ENCODE measurements at regions not wholly inside any gene's neighbourhood (a gene's known extent, or its start where the extent isn't known, plus 50 kb on each side); places are given as distances from the start of the nearest gene placed in this dataset.
"Not testable (repeated sequence)": the region's sequence is repeated elsewhere in the genome, so short reads cannot be mapped to it uniquely, and the experiment has no call there.

DNA sequence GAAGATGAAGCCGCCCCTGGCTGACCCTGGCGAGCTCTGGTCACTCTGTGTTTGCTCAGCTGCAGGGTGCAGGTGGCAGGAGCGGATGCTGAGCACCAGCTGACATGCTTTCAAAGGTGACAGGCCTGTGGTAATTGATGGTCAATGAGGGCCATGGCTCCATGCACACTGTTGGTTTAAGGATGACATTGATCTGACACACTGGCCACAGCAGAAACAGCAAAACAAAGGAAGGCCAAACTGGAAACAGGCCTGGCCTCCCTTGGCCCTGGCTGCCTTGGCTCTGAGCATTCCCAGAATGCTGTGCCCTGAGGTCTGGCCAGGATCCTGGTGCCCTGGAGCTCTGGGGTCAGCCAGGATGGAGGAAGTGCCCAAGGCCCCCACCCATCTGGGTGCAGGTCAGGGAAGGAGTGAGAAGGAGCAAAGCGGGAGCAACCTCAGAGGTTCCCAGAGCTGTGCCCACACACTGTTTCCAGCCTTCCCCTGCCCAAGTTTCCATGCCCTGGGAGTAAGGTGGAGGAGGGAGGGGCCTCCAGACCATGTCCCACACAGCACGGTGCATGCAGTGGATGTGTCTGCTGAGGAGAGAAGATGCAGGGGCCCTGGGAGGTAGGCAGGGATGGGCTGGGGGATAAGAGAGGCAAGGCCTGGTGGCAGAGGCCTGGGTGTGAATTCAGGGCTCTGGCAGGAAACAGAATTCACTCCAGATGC lies 302.2 kb downstream of the RPS24 start:
- DNase-seq (ENCODE audit: extremely low read depth in 1 of 2, low read depth in 1 of 2), result no peak

DNA sequence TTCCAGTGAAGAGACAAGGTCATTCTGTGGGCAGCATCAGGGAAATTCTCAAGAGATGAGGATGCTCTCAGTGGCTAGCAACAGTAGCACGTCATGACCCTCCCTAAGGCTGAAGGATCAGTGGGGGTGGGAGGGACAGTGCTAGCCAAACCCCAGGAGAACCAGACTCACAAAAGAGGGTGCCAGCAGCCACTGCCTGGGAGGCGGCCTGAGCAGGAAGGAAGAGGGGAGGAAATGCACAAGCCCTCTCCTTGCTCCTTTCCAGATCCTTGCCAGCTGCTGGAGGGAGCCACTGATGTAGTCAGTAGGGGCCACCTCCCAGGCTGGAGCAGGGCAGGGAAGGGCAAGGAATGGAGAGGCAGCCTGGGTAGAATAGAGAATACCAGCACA lies 302.7 kb downstream of the RPS24 start:
- no peak for DNase-seq (ENCODE audit: extremely low read depth in 1 of 2, low read depth in 1 of 2)

DNA sequence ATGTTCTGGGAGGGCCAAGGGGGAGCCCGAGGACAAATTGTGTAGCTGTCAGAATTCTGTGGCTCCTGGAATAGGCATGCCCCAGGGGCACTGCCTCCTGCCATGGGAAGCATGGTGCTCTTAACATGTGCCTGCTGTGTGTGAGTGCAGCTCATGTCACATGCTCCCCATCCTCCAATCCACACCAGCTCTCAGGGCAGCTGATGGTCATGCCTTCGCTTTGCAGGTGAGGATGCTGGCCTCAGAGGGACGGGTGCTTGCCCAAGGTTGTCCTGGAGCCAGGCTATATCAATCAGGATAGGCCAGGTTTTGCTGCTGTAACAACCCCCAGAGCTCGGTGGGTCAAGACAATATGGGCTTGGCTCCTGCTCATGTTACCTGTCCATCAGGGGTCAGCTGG lies 303.4 kb downstream of the RPS24 start:
- no peak for DNase-seq (ENCODE audit: extremely low read depth in 1 of 2, low read depth in 1 of 2)

DNA sequence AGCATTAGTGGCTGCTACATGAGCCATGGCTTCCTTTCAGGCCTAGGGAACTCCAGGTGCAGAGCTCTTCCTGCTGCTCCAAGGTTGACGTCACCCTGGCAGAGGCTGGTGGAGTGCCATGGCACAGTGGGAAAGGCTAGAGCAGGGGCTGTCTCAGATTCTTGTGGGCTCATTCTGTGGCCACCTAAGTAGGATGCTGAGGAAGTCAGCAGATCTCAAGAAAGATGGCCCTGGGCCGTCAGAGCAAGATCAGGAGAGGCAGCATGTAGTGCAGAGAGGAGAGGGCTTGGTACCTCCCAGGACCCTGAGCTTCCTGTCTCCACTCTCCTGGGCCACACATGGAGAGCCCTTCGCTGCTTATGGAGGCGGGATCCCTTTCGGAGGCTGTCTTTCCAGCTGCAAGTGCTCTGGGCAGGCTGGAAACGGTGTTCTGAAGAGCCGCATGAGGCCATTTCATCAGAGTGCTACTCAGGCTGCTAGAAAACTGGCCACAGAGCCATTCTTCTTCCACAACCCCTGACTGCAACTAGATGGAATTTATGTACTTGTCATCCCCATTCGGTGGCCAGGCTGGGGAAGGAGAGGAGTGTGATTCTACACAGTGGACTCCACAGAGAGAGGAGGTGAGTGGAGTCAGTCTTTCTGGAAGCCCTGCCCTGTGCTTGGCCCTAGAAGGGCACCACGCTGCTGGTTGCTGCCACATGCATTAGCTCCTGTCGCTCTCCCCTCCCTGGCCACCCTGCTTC lies 304.2 kb downstream of the RPS24 start:
- no peak for DNase-seq (ENCODE audit: extremely low read depth in 1 of 2, low read depth in 1 of 2)

DNA sequence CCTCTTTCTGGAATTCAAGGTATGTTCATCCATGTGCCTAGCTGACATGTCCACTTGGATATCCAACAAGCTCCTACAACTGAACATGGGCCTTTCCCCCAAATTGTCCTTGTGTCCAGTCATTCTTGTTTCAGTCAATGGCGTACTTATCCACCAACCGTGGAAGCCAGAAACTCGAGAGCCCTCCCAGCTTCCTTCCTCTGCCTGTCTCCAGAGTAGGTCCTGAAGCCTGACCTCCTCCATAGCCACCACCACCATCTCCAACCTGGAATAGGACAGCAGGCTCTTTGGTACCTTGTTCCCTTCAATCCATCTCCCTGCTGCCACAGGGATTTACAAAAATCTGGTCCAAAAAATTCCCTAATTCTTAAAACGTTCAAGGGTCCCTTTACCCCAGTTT lies 305.1 kb downstream of the RPS24 start:
- DNase-seq (ENCODE audit: extremely low read depth in 1 of 2, low read depth in 1 of 2), result no peak

DNA sequence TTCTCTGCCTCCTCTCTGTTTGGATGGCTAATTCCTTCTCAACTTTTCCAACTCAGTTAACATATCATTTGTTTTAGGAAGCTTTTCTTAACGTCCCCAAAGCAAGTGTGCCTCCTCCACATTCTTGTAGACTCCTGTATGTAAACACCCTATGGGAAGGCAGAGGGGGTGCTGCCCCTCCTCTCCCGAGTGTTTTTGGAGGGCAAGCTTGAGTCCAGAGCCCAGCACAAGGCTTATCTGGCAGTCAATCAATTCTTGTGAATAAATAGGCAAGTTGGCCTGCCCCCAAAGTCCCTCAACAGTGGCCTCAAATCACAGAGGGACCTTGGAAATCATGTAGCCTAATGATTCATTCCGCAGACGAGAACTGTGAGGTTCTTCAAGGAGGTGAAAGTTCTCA lies 305.6 kb downstream of the RPS24 start:
- no peak for DNase-seq (ENCODE audit: extremely low read depth in 1 of 2, low read depth in 1 of 2)

DNA sequence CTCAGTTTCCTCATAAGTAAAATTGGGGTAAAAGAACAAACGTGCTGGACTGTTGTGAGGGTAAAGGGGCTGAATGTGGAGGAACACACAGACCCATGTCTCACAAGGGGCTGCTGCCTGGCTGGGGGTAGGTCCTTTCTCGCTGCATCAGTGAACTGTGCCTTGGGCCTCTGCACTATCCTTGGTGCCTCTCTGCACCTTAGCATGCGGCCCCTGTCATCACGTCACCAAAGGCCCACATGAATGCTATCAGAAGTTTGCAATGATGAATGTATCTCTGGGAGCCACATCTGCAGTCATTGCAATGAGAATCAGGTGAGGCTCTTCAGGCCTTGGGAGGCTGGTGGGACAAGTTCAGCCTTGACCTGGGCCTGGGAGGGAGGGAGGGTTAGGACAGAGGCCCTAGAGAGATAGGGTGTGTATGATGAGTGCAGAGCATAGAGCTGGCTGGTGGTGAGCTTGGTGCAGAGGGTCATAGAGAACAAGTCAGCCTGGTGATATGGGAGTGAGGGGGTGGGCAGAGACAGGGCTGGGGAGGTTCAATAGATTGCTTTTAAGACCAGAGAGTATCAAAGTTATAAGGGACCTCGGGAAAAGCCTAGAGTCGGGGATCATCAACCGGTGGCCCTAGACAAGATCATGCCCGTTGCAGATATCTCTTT lies 308.4 kb downstream of the RPS24 start:
- DNase-seq (ENCODE audit: extremely low read depth in 1 of 2, low read depth in 1 of 2), result no peak

DNA sequence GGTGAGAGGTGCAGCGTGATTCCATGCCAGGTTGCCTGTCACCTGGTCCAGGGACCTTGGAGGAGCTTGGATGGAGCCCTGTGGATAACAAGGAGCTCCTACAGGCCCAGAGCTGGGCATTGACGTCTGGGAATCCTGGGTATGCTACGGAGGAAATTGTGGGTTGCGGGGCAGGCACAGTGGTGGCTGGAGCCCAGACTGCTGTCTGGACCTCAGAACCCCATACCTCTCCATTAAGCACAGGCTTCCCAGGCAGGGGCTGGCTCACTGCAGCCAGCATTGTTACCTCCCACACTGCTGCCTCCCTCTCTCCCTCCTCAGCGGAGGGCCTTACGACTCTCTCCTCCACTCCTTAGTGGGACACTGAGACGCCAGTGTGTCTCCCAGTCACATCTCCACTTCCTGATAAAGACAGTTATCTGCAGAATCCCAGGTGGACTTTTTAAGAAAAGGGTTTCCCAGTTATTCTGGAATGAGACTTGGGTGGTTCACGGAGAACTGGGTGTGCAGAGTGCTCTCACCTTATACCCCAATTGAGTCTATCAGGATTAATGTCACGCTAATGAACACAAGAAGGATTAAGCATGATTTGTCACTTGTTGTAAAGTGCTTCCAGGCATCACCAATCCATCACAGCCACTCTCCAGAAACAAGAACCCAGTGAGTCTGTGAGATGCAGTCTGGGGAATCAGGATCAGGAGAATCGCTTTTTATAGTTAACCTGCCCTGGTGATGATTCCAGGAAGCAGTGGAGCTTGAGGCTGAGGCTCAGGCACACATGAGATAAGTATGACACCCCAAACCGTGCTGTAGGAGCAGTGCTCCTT lies 309.4 kb downstream of the RPS24 start:
- DNase-seq (ENCODE audit: extremely low read depth in 1 of 2, low read depth in 1 of 2), result no peak

DNA sequence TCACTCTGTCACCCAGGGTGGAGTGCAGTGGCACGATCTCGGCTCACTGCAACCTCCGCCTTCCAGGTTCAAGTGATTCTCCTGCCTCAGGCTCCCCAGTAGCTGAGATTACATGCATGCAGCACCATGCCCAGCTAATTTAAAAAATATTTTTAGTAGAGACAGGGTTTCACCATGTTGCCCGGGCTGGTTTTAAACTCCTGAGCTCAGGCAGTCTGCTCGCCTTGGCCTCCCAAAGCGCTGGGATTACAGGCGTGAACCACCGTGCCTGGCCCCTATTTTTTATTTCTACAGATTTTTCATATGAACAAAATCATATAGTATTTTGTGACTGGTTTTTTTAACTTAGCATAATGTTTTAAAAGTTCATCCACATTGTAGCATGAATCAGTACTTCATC lies 310.6 kb downstream of the RPS24 start:
- not testable (repeated sequence) for DNase-seq (ENCODE audit: extremely low read depth in 1 of 2, low read depth in 1 of 2)

DNA sequence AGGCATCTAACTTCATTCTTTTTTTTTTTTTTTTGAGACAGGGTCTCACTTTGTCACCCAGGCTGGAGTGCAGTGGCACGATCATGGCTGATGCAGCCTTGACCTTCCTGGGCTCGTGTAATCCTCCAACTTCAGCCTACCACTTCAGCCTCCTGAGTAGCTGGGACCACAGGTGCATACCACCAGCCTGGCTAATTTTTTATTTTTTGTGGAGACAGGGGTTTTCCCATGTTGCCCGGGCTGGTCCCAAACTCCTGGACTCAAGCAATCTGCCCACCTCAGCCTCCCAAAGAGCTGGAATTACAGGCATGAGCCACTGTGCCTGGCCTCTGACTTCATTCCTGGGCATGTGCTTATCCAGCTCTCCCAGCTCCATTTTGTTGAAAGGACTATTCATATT lies 311.9 kb downstream of the RPS24 start:
- not testable (repeated sequence) for DNase-seq (ENCODE audit: extremely low read depth in 1 of 2, low read depth in 1 of 2)

DNA sequence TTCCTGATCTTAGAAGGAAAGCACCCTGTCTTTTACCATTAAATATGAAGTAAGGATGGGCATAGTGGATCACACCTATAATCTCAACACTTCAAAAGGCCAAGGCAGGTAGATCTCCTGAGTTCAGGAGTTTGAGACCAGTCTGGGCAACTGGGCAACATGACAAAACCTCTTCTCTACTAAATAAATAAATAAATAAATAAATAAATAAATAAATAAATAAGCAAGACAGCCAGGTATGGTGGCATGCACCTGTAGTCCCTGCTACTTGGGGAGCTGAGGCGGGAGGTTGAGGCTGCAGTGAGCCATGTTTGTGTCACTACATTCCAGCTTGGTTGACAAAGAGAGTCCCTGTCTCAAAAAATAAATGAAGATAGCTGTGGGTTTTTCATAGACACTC lies 313.1 kb downstream of the RPS24 start:
- no peak for DNase-seq (ENCODE audit: extremely low read depth in 1 of 2, low read depth in 1 of 2)

DNA sequence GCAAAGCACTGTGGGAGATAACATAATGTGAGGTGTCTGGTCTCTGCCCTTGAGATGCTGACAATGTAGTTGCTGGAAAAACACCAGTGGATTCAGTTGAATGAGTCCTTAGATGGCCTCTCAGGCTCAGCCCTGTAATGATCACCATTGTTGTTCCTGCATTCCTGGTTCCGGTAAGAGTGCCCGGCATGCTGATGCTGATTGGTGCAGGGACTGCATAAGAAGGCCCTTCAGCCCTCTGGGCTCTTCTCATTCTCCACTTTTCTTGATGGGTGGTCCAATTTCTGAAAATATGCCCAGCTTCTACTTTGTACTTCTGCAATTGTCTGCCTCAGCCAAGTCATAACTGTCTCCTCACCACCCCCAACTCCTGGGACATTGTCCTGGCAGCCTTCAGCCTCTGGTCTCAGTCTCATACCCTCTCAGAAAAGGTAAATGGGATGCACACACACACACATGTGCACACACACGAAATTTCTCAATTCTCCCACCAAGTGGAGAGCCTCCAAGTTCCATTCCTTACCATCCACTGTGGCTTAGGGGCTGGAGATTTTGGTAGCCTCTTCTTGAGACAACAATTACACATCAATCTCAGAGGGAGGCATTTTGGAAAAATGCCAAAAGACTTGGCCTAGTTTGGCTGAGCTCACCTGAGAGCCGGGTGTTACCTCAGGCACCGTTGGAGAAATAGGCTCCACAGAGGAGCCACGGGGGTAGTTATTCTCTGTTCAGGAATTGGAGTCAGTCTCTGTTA lies 314.9 kb downstream of the RPS24 start:
- no peak for DNase-seq (ENCODE audit: extremely low read depth in 1 of 2, low read depth in 1 of 2)

DNA sequence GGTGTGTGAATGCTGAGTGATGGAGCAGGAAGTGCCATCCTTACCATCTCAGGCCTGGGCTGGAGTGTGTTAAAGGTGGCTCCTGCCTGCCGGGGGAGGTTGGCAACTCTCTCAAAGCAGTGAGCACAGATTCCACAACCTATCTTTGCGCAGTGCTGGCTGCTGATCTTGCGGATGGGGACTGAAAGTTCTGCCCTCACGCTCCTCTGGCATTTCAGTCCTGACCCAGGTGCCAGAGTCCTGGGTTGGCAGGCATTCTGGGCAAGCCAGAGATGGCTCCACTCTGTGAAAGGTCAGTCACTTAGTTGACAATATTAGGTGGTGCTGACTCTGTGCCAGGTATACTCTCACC lies 315.5 kb downstream of the RPS24 start:
- DNase-seq (ENCODE audit: extremely low read depth in 1 of 2, low read depth in 1 of 2), result no peak

DNA sequence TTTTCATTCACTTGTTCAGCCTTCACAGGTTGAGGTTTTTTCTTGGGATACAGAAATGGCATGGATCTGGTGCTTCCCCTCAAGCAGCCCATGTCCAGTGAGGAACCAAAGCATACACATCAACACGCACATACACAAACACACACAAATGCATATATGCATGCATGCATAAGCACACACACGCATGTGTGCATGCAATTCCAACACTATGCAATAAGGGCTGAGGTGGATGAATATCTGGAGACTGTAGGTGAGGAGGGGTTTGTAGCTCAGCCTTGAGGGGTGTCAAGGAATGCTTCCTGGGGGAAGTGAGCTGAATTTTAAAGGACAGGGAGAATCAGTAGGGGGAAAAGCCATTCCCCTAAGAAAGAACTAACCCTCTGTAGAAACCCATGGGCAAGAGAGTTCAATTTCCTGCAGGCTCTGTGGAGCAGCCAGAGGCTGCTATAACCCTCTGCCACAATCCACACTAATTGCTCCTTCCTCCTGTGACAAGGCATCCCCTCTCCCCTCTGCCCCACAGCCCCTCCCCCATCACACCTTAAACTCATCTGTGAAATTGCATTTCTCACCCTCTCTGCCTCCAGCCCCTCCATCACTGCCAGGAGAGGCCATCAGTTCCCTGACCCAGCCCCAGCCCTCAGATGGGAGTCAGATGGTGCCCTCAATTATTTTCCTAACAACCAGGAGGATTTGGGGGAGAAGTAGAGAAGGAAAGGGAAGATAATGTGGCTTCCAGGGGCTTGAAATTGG lies 316.4 kb downstream of the RPS24 start:
- no peak for DNase-seq (ENCODE audit: extremely low read depth in 1 of 2, low read depth in 1 of 2)

DNA sequence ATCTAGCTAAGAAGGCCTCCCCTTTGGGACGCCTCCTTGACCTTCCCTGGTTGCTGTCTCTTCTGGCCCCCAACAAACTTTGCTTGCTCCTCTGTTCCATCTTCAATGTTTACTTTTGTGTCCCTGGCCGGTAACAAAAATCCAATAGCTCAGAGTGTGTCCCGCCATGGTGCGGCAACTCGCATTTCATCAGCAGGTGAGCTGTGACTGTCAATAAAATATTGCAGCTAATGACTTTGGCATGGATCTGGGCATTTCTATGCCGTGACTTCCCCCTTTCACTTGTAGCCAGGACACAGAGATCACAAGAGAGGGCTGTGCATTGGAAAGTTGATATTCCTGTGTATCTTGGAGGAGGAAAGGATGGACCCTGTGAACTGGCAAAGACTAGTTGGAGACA lies 317.6 kb downstream of the RPS24 start:
- no peak for DNase-seq (ENCODE audit: extremely low read depth in 1 of 2, low read depth in 1 of 2)

DNA sequence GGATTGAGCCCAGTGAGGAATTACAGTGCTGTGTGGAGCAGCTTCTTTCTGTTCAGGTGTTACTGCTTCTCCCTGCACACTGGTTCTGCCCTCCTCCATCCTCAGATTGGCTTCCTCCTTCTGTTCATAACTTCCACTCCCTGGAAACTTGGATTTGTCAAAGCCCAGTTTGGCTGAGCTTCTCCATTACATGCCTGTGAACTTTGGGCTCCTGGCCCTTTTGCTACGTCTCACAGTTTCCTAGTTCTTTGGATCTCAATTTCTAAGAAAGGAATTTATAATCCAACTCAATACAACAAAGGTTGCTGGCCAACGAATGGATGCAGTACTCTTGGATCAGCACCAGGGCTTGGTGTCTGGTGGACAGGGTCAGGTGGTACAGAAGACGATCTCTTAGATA lies 318.1 kb downstream of the RPS24 start:
- no peak for DNase-seq (ENCODE audit: extremely low read depth in 1 of 2, low read depth in 1 of 2)

DNA sequence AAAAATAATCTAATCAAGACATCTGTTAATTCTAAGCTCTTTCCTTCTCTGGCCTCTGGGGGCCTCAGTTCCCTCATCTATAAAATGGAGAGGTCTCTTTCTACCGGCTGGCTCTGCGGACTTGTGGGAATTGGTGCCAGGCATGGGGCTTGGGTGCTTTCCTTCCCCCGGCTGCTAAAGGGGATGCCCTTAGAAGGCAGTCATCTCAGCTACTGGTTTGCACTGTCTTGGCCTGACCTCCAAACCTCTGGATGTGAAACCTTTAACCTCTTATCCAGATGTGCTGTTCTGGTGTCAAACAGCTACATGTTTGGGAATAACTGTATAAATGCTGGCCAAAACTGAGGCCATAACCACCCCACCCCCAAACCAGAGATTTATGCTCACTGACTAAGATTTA lies 320.0 kb downstream of the RPS24 start:
- DNase-seq (ENCODE audit: extremely low read depth in 1 of 2, low read depth in 1 of 2), result no peak

DNA sequence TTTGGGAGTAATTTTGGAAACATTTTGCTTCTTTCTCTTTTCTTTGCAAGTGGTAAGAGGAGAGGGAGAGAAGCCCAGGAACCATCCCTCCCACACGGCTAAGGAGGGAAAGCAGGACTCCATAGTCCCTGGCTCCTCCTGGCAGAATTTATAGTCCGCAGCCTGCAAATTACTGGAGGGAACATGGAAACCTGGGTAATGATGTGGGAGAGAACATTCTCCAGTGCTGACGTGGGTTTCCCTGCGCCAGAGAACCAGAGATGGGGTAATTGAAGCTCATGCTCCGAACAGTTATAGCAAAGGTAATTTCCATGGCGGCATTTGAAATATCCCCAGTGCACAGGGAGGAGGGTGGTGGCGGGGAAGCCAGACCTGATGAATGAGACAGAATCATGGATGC lies 320.4 kb downstream of the RPS24 start:
- DNase-seq (ENCODE audit: extremely low read depth in 1 of 2, low read depth in 1 of 2), result no peak

DNA sequence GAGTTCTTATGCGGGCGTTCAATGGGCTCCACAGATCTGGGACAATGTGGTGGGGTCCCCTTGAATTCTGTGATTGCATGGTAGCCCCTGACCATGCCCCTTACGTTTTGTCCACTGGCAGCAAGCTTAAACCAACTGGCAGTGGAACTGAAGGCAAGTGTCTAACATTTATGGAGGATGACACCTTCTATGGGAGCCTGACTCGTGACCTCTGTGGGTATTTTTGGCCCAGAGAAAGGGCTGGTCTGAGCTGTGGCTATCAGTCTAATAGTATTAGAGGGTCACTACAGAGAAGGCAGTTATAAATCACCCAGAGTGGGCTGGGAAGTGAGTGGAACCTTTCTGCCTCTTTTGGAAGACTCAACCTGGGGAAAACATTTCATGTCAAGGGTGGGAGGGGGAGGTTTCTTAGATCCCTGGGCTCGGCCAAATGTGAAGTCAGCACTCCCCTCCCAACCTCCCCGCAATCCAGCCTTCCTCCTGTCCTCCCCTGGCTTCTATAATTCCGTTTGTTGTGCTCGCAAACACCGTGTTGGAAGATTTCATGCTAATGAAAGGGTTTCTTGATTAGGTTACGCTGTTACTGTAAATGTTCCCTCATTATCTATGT lies 322.7 kb downstream of the RPS24 start:
- no peak for DNase-seq (ENCODE audit: extremely low read depth in 1 of 2, low read depth in 1 of 2)
